ENCODE measurements at regions not wholly inside any gene's neighbourhood (a gene's known extent, or its start where the extent isn't known, plus 50 kb on each side); places are given as distances from the start of the nearest gene placed in this dataset.

- no peak for TF ChIP-seq CTCF (IDR thresholded peaks at IDR 0.05; ENCODE audit: insufficient read depth, low read length, missing control alignments)
- no peak for DNase-seq (ENCODE audit: low read depth, low spot score)
- CTCF ChIA-PET, result no interaction called here
- H3K4me3 ChIP-seq (ENCODE audit: low read depth, low read length), result no peak overlapping the region
- POLR2A ChIA-PET, result interaction anchor here (0.7 kb wide), 1 partner anchor 1960 kb away, joined by 3 read pairs; no protein-coding TSS in a partner anchor
Observed at GRCh38 chrX:16376056-16376455, 208.8 kb downstream of the MAGEB17 start.

GRCh38 chrX:16386126-16386525, 218.8 kb downstream of the MAGEB17 start:
- DNase-seq (ENCODE audit: low read depth, low spot score), result peak; percentile 2
- CTCF ChIA-PET, result no interaction called here
- POLR2A ChIA-PET, result no interaction called here

GRCh38 chrX:16392597-16392996, 225.3 kb downstream of the MAGEB17 start:
- no peak for DNase-seq (ENCODE audit: low read depth, low spot score)
- H3K4me3 ChIP-seq (ENCODE audit: low read depth, low read length), result no peak overlapping the region
- no peak for TF ChIP-seq CTCF (IDR thresholded peaks at IDR 0.05; ENCODE audit: insufficient read depth, low read length, missing control alignments)
- POLR2A ChIA-PET, result no interaction called here
- CTCF ChIA-PET, result no interaction called here

More at GRCh38 chrX:16386126-16386525, 218.8 kb downstream of the MAGEB17 start:
- TF ChIP-seq CTCF (IDR thresholded peaks at IDR 0.05; ENCODE audit: insufficient read depth, low read length, missing control alignments), result no peak
- no peak overlapping the region for H3K4me3 ChIP-seq (ENCODE audit: low read depth, low read length)

GRCh38 chrX:16394290-16394689, 227.0 kb downstream of the MAGEB17 start:
- no peak for DNase-seq (ENCODE audit: low read depth, low spot score)
- CTCF ChIA-PET, result no interaction called here
- TF ChIP-seq CTCF (IDR thresholded peaks at IDR 0.05; ENCODE audit: insufficient read depth, low read length, missing control alignments), result no peak
- no peak overlapping the region for H3K4me3 ChIP-seq (ENCODE audit: low read depth, low read length)
- POLR2A ChIA-PET, result no interaction called here

GRCh38 chrX:16403808-16404207, 236.5 kb downstream of the MAGEB17 start:
- H3K4me3 ChIP-seq (ENCODE audit: low read depth, low read length), result no peak overlapping the region
- ChIA-PET POLR2A (no interaction called here), CTCF (interaction anchor here (1.6 kb wide), 1 partner anchor 33 kb away, joined by 5 read pairs; no protein-coding TSS in a partner anchor)
- DNase-seq (ENCODE audit: low read depth, low spot score), result no peak
- TF ChIP-seq CTCF (IDR thresholded peaks at IDR 0.05; ENCODE audit: insufficient read depth, low read length, missing control alignments), result no peak

- ChIA-PET POLR2A (interaction anchor here (0.6 kb wide), 1 partner anchor 9 kb away, joined by 3 read pairs; no protein-coding TSS in a partner anchor), CTCF (interaction anchor here (0.9 to 1.1 kb wide), 2 partner anchors 27 to 487 kb away, joined by 3 read pairs; no protein-coding TSS in a partner anchor)
- no peak for TF ChIP-seq CTCF (IDR thresholded peaks at IDR 0.05; ENCODE audit: insufficient read depth, low read length, missing control alignments)
- H3K4me3 ChIP-seq (ENCODE audit: low read depth, low read length), result no peak overlapping the region
- DNase-seq (ENCODE audit: low read depth, low spot score), result no peak
Observed at GRCh38 chrX:16416588-16416987, 233.4 kb upstream of the S100G start.

All from AG04449 (cell line).